IPS DF 4.7 (cell line): ENCODE measurements at regions not wholly inside any gene's neighbourhood (a gene's known extent, or its start where the extent isn't known, plus 50 kb on each side); places are given as distances from the start of the nearest gene placed in this dataset.
A peak's percentile ranks its signal among the peaks of the same experiment; 100 is the strongest.
"Not testable (repeated sequence)": the region's sequence is repeated elsewhere in the genome, so short reads cannot be mapped to it uniquely, and the experiment has no call there.

Experiments
- DNase-seq: peaks from one replicate; pipeline ENCODE4 v3.0.0-alpha.2; 2013; ENCODE audit warnings: low spot score; ENCODE audit errors: extremely low read depth

DNA sequence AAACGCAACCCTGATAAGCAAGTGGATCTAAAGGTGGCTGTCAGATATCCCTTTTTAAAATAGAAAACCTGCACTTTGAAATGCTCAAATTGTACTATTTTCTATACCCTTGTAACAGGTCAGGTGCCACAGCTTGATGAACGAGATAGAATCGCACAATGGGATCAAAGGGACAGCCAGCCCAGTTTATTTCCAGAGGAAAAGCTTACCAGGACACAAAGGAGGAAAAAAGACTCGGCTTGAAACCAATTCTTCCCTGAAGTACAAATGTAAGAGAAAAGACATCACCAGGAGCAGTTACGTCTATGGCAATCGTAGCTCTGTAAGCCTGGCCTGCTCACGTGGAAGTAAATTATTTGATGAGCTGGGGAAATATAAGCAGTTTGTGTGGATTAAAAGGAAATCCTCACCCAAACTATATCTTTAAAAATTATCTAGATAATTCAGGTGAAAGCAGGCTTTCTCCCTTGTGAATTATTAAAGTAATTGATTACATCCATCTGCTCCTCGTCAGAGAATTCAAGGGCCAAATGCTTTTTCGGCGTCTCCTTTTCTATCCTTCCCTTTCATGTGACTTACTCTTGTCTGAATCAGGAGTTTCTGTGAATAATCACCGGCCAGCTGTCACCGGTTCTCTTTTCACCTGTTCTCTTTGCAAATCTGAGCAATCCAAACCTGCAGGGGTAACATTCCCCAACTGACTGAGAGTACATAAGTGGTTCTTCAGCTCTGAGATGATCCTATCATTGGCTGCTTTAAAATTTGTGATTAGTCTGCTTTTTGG is 339.2 kb upstream of the ONECUT1 start:
- DNase-seq, result no peak

DNA sequence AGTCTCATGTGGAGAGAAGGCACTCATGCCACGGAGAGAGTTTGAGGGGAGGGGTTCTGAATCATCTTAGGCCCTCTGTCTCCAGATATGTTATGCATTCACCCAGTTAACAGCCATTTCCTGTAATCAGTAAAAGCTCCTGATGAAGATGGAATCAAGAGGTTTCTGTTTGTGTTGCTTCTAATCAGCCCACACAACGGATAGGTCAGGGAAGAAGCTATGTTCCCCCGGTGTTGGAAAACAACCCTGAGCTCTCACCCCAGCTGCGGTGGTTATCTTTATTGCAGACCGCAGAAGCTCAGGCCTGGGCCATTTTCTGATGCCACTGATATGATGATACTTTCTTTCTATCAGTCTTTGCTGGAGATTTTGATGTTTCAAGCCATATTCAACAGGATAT is 338.5 kb upstream of the ONECUT1 start:
- no peak for DNase-seq

DNA sequence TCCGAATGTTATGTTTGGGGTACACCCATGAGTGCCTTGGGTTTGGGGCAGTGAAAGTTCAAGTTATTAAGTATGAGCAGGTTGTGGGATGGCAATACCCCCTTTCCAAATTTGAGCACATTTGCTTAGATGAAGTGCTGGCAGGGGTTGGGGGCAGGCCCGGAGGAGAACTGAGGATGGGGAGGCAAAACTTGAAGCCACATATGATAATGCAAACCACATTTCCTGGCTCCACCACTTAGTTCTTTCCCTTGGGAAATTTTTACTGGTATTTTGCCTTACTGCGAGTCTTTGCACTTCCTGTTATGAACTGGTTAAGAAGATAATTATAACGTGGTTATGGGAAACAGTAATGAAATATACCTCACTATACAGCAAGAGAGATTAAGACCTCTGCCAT is 336.0 kb upstream of the ONECUT1 start:
- DNase-seq, result no peak

DNA sequence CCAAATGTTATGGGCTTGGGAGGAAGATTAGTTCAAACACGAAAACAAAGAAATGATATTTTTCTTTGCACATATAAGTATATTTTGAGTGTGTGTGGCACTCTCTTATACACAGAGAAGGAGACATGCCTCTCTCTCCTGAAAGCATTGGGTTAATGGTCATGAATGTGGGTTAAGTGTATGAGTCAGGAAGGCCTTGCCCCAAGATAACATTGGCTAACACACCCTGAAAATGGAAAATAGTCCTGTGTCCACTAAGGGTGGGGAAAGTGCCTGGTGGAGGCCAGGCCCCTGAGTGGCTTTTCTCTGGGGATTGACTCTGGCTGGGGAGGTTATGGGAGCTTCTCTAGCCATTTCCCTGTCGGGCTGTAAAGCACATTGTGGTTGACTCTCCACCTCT is 332.7 kb upstream of the ONECUT1 start:
- DNase-seq, result no peak

DNA sequence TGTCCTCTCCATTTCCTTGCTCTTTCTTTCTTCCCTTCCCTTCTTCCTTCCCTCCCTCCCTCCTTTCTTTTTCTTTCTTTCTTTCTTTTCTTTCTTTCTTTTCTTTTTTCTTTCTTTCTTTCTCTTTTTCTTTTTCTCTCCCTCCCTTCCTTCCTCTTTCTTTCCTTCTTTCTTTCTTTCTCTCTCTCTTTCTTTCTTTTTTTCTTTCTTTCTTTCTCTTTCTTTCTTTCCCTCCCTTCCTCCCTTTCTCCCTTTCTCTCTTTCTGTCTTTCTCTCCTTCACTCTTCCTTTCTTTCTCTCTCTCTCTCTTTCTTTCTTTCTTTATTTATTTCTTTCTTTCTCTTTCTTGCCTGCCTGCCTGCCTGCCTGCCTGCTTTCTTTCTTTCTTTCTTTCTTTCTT is 326.8 kb upstream of the ONECUT1 start:
- not testable (repeated sequence) for DNase-seq

DNA sequence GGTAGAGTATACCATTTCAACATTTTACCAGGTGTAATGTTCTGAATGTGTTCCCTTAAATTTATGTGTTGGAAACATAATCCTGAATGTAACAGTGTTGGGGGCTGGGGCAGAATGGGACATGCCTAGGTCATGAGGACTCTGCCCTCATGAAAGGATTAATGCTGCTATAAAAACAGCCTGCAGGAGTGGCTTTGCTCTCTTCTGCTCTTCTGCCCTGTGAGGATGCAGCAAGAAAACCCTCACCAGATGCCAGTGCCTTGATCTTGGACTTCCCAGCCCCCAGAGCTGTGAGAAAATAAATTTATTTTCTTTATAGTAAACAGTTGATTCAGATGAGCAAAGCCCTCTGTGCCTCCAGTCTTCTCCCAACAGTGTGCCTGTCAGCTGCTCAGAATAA is 326.0 kb upstream of the ONECUT1 start:
- no peak for DNase-seq

DNA sequence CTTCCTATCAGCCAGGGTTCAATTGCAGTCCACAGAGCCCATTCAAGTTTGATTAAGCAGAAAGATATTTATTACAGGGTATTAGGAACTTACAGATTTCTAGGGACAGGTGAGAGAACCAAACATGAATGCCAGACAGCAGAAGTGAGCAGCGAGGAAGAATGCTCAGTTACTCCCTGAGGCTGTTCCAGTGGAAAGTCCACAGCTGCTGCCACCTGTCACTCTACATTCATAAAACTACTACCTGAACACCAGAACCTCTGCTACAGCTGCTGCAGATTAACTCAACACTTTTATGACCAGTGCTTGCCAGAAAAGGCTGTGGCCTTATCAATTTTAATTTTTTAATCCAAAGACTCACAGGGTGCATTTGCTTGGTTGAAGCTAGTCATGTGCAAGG is 325.4 kb upstream of the ONECUT1 start:
- no peak for DNase-seq

DNA sequence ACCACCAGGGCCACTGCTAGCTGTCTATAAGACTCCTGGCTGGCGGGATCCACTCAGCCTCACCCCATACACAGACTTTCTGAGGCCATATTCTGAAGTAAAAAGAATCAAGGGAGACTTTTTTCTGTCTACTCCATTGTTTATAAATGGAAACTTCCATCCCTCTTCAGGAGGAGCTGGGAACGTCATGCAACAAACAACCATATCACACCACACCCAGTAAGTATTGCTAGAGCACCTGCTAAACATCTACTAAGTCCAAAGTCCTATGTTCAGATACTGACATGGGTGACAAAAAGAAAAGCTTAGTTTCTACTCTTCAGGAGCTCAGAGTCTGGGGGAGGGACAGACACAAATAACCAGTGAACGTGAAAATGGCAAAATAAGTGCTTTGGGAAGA is 324.8 kb upstream of the ONECUT1 start:
- no peak for DNase-seq

DNA sequence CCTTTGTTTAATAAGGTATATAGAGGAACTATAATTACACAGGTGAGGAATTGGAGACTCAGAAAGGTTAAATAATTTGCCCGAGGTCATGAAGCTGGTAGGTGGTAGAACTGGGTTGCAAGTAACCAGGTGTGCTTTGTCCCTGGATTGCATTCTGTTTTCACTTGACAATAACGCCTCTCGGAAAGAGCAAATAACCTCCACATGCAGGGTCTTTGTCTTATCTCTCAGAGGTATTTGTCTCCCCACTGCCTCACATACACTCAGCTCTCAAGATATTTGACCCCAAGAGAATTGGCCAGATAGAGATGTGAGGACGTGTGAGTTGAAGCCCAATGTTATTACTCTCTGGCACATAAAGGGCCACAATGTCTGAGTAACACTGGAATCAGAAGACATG is 320.9 kb upstream of the ONECUT1 start:
- no peak for DNase-seq

DNA sequence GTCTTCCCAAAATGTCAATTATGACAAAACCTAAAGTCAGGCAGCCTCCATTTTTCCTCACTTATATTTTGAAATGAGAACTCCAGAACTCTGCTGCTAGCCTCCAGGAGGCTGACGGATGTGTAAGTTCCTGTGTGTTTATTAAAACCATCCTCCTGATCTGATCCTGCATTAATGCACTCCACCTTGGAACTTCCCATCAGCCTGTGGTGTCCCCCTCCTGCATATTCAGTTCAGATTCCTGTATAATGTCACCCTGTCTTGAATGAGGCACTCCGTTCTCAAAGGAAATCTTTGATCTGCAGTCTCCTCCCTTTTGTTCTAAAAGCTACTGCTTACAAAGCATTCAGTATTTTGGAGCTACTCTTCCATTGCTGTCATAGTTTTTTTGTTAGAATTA is 318.2 kb upstream of the ONECUT1 start:
- no peak for DNase-seq

DNA sequence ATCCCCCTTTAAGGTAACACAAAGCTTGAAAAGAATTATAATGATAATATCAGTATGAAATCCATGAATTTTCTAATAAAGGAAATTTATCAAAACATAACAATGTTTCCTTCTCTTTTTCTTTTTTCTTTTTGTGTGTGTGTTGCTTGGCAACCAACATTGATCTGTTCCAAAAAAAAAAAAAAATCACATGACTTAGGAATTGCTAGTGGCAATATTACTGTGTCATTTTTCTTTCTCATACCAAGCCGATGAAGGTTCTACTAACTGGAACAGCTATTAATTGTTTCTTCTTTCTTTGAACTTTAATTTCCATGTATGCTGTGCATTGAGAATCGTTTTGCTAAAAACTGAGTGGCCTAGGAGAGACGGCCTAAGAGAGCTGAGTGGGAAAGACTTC is 317.7 kb upstream of the ONECUT1 start:
- no peak for DNase-seq

DNA sequence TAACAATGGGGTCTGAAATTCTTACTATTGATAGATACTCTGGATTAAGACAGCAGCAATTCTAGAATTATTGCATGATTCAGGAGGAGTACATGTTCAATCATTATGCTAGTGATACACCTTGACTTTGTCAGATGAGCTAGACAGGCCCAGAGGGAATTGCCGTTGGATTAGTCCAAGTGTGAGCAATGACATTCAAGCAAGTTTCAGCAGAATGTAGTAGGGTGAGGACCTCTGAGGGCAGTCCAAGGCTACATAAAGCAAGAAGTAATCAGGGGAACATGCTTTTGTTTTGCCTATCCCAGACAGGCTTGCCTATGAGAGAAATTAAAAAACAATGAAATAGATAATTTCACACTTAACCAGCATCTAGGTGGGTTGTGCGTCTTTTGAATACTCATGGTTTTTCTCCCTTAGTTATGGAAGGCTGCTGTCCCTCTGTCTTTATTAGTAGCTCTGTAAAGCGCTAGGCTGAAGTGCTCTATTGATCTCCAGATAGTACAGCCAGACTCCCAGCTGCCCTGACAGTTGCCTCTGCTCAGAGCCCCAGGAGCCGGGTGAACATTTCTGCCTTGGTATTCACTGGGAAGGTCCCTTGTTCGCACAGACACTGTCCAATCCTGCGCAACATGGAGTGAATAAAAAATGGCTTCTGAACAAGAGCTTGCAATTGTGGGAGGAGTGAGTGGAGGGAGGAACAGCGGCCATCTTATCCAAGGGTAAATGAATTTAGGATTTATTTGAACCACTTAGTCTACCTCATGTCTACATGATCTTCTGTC is 316.6 kb upstream of the ONECUT1 start:
- no peak for DNase-seq

DNA sequence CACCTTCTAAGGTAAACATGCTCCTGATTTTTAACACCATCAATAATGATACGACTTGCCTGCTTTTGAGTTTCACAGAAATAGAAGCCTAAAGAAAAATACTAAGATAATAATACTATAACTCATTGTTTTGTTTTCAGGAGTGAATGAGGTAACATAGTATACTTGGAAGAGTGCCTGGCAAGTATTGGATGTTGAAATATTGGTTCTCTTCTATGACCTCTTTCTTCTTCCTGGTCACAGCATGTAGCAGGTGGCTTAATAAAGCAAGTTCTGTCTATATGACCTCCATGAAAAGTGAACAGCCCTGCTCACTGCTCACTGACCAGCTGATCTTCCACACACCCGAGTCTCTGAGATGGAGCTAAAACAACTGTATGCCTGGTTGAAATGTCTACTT is 312.3 kb upstream of the ONECUT1 start:
- DNase-seq, result no peak

DNA sequence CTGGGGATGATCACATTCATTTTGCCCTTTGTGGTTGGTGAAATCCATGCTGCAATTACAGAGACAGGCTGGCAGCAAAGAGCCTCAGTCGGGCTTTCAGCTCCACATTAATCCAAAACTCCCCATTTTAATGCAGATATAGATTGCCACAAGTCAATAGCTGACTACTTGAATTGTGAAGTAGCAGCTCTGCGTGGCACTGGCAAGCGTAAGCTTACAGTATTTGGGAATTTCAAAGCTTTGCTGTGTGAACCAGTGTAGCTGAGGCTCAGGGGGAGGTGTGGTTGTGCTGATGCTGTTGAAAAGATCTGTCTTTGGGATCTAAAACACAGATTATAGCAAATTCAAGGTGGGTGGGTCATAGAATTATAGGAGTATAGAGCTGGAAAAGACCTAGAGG is 290.3 kb upstream of the ONECUT1 start:
- no peak for DNase-seq

DNA sequence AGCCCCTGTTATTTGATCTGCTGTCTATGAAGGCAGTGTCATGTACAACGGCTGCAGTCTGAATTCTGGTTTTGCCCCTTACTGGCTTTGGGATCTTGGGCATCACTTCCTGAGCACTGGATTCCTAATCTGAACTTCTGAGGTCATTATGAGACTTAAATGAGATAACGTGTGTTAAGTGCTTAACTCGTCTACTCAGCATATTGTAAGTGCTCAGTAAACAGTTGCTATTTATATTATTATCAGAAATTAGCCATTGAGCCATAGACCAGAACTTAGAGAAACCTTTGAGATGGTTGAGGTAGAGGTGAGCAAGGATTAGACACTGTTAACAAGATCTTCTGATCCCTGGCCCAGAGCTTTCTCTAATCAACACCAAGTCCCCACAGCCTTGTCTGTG is 284.1 kb upstream of the ONECUT1 start:
- DNase-seq, result no peak

DNA sequence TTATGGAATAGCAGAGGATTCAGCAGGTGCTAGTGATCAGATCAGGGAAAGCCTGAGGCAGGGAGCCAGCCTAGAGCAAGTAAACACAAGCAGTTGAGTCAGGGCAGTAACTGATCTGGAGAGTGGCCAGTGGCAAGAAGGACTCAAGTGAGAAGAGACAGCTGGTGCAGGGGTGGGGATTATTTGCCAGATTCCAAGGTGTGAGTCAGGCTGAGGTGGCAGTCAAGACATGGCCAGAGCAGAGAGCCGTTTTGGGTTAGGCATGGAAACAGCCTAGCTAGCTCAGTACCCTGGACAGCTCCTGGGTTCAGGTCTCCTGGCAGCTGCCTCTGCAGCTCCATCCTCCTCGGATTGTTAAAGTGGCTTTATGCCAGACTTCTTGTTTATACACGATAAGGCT is 281.9 kb upstream of the ONECUT1 start:
- peak; percentile 81 for DNase-seq

DNA sequence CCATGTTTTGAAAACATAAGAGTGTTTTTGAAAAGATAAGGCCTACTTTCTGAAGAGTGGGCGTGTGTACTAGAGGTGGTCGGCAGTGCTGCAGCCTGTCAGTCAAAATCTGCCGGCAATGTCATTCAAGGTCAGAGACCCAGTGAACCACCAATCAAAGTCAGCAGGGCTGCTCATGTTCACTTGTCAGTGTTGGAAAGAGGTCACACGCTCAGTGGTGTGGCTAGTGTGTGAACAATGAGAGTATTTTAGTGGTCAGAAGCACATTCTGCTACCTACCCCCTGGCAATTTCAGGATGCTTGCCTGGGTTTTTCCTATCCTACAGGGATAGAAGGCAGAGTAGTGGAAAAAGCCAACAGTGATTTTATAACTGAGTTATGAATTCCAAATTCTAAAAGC is 278.5 kb upstream of the ONECUT1 start:
- no peak for DNase-seq

DNA sequence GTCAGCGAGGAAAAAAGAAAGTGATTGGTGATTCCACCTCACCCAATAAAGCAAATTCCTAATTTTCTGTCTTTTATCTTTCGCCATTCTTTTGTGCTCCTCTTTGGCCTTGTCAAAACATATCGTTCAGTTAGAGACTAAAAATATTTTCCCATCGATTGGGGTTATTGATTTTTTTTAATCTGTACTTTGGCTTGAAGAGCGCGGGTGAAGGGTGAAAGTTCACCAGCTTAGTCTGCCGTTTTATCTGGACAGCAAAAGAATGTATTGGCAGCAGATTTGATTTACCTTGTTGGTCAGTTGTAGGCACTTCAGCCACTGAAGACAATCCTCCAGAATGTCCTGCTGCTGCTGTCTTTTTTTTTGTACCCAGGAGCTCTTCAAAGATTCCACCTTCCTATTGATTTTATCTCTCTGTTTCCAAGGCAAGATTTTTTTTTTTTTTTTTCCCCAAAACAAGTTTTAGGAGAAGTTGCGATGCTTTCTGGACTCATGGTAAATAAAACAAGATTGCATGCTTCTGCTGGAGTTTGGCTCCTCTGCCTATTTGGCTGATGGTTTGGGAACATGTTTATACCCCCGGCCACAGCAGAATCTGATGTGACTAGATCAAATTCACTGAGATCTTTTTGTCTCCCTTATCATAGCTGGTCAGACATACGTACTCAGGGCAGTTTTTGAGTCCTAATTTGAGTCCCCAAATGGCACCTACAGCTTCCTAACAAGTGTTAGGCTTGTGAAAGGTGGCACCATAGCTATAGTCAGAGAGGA is 269.3 kb upstream of the ONECUT1 start:
- DNase-seq, result no peak

DNA sequence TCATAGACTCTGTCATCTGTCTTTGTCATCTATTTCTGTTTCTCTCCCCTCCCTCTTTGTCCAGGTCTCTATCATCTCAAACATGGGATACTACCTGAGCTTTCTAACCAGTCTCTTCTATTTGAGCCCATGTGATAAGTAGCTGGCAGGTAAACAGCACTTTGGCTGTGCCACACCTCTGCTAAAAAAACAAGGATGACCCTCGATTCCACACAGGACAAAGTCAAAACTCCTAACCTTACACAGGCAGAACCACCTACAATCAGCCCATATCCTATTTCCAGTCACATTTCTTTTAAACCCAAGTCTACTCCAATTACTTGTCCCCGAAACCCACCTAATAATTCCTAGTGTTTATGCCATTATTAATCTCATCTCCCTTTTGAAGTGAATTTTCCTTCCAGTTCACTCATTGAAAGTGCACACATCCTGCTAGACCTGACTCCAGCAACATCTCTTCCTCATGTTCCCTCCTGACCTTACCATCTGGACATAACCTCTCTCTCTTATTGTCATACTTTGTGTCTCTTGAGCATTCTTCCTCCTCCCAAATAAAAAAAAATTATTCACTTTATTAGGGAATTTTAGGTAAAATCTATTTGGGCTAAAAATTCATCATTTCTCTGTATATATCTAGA is 256.1 kb upstream of the ONECUT1 start:
- no peak for DNase-seq

DNA sequence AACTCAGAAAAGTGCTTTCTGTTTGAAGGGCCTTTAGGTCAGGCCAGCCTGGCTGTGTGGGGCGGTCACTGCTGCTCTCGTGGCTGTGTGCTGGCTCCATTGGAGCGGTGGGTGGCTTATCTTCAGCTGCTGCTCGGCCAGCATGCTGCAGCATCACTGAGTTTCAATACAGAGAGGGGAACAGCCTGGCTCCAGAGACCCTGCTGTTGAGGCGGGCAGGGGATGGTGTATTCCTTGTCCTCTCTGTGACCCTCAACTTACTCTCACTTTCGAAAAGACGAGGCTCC is 248.5 kb upstream of the ONECUT1 start:
- DNase-seq, result no peak

DNA sequence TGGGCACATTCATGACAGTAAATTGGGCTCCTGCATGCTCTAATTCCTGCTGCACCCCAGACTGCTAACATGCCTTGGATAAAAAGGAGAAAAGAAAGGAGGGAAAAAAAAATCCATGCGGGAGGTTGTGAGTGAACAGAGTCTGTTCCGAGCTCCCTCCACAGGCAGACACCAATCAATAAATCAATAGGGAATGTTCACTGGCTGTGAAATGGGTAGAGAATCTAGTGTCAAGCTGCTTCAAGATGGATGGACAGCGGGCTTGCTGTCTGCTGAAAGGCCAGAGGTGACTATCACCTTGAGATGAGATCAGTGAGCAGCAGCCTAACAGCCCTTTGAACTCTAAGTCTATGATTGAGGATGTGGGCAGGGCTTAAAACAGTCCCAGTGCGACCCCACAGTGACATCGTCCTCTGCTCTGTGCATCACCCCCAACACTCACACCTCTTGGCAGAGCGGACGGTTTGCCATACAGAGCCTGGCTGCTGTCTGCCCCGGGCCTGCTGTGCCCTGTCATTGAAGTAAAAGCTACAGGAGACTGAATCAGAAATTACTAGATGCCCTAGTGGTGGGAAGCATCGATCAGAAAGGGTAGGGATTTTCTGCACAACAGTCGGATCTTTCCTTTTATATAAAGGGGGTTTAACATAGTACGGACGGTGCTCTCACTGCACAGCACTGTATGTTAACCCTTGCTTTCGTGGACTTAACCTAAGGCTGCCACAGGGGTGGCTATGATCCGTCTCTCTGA is 247.9 kb upstream of the ONECUT1 start:
- no peak for DNase-seq
